Activated T-cell treated with anti-CD3 and anti-CD28 coated beads, Interleukin-2, amount 50 U/mL, for 48 hours (primary cell): ENCODE measurements at regions not wholly inside any gene's neighbourhood (a gene's known extent, or its start where the extent isn't known, plus 50 kb on each side); places are given as distances from the start of the nearest gene placed in this dataset.

Experiments
- DNase-seq, 2 experiments: peaks; one replicate each; pipeline ENCODE4 v3.0.0-alpha.2; 2020

DNA sequence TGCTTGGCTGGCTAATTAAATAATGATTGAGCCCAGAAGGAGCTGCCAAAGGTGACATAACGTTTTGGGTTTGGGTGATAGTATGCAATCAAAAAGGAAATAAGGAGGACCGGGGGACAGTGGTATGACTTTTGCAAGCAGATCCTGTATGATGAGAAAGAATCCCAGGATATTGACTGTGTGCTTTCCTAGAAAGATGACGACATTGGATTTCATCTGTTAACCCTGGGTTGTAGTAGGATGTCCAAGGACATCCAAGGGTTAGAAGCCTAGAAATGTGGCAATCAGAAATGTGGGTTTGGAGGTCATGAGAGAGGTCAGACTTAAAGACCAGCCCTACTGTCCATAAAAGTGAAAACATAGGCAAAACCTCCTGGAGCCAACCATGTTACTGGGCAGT, 50.3 kb upstream of the HMHB1 start:
- no peak for DNase-seq

- DNase-seq = no peak
These were observed 51.2 kb upstream of the HMHB1 start for GRCh38 chr5:143760755-143761154.

GRCh38 chr5:143760131-143760505, 51.8 kb upstream of the HMHB1 start:
- DNase-seq = no peak

DNA sequence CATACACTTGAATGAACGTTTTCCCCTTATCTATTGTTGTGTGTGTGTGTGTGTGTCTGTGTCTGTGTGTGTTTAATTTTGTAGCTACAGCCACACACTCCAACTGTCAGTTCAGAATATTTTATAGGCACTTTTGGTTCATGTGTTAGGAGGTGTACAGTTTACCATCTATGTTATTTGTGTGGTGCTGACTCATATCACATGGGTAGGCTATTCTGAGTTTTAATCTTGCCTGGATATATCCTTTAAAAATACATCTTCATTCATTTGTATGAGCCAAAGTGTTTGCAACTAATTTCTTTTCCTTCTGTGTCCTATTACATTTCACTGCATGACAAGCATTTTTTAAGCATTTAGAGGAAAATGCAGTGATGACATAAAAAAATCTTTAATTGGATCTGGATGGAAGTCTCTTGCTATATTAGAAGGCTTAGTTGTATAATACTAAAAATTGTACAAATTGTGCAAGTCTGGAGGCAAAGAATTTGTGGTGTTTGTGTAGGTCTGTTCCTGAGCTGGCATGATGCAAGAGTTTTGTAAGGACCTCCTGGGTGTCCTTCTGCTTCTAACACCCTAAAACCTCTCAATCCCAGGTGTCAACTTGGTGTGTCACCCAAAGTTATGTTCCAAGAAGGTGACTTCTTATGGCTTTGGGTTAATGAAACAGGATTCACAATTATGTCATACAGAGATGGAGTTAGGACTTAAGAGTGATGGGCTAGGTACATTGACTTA, 52.4 kb upstream of the HMHB1 start:
- DNase-seq = no peak

DNA sequence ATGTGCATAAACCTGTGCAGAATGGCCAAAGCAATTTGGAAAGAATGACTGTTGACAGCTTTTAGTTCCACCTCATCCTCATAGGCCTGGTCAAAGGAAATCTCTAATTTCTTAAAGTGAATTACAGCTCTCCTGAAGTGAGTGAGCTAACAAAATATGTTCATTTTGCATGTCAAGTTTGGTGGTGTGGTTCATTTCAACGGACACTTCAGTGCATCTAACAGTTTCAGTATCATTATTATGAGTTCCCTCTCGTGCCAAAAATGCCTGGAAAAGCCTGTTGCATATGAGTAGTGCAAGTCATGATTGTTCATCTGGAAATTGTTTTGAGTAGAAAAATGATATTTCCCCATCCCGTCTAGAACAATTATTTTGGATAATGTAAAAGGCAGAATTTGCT, 53.2 kb upstream of the HMHB1 start:
- DNase-seq = no peak

DNA sequence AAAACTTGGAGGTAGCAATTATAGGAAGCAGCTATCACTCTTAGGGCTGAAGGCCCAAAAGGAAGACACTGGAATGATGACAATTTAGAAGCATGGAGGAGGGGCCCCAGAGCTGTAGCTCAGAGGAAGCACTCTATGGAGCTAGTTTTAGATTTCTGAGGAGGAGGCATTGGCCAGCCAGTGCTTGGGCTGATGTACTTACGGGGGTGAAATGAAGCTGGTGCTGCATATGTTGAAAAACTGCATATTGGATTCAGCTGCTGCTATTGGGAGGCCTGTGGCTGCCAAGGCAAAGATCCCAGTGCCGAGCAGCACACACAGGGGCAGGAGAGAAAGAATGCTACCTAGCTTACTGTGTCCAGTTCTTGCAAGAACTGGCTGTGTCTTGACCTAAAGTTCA, 53.9 kb upstream of the HMHB1 start:
- DNase-seq = no peak

- no peak for DNase-seq
These were observed 54.8 kb upstream of the HMHB1 start for GRCh38 chr5:143757116-143757515.

GRCh38 chr5:143755966-143756365, 56.0 kb upstream of the HMHB1 start:
- no peak for DNase-seq

GRCh38 chr5:143752165-143752850, 59.7 kb upstream of the HMHB1 start:
- DNase-seq = no peak

GRCh38 chr5:143751342-143751741, 60.6 kb upstream of the HMHB1 start:
- DNase-seq = no peak

DNA sequence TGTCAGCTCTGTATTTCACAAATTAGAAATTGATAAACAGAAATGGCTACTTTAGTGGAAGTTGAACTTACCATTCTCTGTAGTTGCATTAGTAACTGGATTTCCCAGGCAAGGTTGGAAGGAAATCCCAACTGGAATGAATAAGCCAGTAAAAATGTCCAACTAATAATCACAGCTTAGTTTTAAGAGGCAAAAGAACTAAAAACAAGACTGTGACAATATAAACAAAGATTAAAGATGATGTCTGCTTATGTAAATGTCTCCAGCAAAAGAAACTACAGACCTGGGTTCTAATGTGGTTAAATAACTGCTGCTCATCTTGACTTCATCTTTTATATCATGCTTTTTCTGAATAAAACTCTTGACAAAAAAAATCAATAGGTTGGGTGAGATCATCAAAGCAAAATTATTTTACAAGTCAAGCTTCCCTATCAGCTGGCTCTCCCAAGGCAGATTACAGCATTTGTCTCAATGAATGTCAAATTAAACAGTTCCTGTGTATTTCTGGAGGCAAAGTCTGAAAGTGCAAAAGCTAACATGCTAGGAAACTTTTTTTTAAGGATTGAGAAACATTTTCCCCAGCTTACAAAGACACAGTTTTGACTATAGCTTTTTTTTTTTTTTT, 62.3 kb upstream of the HMHB1 start:
- no peak for DNase-seq

DNA sequence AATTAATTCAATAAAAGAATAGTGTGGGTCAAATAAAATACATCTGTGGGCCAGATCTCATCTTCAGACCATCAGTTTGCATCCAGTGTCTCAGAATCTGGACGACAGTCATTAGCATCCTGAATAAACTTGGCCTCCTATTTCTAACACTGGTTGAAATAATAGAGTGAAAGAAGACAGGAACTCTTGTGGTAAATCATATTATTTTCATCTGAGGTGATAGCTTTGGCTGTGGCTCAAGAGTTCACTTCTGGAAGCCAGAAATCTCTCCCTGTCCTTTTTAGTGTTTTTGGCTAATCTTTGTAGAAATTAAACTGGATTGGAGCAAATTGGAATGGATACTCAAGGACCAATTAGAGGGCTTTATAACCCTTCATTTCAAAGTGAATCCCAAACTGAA, 63.4 kb upstream of the HMHB1 start:
- DNase-seq = no peak

DNA sequence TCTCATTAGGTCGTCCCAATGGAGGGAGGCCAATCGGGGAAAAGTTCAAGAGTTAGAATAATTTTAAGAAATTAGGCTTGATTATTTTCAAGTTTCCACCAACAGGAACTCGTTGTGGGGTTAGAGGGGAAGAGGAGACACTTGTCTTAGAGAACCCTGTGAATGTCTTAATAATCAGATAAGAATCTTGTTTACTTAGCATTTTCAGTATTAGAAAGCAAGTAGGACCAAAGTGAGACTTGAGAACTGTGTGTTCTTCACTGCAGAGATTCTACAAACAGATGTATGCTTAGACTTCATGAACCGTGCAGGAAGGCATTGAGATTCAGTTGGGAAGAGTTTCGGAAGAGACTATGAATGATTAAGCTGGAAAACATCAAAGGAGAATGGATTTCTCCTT, 69.0 kb upstream of the HMHB1 start:
- no peak for DNase-seq

DNA sequence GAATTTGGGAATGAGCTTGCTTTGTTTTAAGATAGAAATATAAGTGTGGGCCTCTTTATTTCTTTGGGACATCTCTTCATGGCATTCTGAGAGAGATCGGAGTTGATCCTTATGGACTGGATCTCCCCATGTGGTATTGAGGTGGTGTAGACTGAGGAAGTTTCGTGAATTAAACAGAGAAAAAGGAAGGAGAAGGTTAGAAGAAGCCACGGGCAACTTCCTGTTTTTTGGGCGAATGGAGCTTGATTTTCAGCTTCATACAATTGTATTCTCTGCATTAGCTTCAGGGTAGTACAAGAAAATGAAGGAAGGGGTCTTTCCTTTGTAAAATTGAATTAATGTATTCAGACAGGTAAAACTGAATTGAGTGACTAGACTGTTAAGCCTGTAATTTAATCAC, 70.5 kb upstream of the HMHB1 start:
- no peak for DNase-seq

GRCh38 chr5:143740956-143741355, 71.0 kb upstream of the HMHB1 start:
- no peak for DNase-seq

DNA sequence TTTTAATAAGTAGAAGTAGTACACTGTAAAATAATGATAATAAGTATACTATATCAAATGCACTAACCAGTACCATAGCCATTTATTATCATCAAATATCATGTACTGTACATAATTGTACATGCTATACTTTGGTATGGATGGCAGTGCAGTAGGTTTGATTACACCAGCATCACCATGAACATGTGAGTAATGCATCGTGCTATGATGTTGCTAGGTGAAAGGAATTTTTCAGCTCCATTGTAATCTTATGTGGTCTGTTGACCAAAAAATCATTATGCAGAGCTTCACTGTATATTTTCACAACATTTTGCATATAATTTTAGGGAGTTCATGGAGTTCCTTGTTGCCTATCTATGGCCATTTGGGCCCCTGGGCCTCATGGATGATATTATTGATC, 72.2 kb upstream of the HMHB1 start:
- no peak for DNase-seq

GRCh38 chr5:143738417-143739401, 73.3 kb upstream of the HMHB1 start:
- no peak for DNase-seq

- DNase-seq = no peak
These were observed 74.9 kb upstream of the HMHB1 start for GRCh38 chr5:143737062-143737461.

DNA sequence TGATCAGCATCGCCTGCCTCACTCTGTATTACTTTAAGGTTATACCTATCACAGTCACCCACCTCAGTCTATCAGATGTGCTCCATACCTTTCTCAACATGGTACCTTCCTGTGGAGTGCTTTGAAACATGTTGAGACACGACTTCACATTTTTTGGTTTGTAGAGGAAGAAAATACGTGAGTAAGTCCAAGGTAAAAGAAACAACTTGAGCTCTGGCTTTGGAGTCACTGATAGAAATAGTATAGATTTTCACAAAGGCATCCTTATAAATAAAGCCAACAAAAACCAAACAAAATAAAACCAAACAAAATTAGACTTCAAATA, 77.5 kb upstream of the HMHB1 start:
- DNase-seq = no peak

DNA sequence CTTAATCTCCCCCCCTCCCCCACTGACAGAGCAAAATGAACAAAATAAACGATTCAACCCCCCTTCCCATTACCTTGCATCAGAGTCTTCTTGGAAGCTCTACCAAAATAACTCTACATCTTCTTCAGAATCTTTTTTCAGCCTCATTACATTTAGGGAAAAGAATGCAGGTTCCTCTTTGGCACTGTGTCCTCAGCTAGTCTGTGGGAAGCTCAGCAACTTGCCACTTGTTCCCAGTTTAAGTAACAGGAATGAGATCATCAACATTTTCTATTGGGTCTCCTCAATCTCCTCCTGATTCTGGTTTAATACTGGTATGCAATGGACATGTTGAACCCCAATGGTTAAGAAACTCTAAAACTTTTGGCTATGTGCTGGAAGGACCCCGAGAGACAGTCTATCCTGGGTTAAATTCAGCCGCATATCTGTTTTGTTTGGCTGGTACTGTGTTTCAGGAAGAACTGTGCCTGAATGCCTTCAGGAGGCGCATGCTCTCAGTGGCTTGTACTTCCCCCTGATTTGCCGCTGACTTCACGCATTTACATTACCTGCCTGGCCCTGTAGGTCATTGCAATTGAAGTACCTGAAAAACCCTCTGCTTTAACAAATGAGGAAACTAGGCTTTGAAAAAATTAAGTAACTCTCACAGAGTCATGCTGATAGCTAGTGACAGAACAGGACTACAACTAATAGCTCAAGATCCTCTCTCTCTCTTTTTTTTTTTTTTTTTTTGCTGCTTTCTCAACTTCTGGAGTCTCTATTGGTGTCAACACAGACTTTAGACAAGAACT, 78.1 kb upstream of the HMHB1 start:
- no peak for DNase-seq

DNA sequence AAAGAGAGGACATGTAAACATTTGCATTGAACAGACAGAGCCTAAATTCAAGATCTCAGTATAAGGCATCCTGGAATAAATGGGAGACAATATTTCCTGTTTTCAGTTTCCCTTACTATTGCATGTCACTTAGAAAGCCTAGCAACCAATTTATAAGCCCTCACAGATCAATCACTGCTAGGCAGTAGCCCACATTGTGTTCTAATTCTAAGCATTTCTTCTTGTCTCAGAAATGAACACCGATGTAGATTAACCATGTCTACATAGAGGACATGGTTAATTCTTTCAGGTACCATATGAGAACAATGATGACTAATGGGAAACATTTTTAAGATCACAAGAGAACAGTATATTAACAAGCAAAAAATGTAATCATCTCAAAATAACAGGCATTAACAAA, 79.6 kb upstream of the HMHB1 start:
- no peak for DNase-seq

DNA sequence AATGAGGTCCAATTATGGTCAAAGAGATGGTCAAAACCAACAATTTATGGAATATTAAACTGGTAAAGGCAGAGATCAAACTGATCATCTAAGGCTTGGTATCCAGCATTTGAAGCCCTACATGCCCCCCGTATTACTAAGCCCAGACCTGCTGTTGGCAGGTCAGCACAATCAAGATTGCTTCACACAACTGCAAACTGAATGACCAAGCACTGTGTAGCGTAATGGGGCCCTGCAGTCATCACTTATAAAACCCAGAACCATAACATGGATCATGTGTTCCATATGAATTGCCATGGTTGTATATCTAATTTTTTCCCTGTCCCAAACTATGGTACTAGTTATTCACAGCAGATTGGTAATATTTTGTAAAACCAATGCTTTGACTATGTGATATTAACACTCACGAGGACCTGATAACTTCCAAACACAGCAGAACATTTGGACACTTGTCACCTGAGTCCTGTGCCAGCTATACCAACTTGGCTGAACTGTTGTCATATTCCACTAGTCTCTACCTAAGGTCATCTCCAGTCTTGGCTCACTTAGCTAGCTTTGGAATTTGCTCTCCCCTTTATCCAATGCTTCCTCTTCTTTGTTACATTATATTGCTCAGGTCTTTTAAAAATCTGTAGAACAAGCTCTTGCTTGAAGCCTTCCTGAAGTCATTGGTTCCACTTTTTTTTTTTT, 81.7 kb upstream of the HMHB1 start:
- no peak for DNase-seq
